ENCODE measurements at regions not wholly inside any gene's neighbourhood (a gene's known extent, or its start where the extent isn't known, plus 50 kb on each side); places are given as distances from the start of the nearest gene placed in this dataset.

GRCh38 chr14:59126714-59127436, 61.6 kb upstream of the DAAM1 start:
- TF ChIP-seq POLR2AphosphoS5 (IDR thresholded peaks at IDR 0.05; ENCODE audit: low read depth, low read length) (no peak), POLR2A (IDR thresholded peaks at IDR 0.05; ENCODE audit: low read depth, low read length) (no peak)
